Mesenchymal stem cell (in vitro differentiated cells and primary cell): ENCODE measurements at regions not wholly inside any gene's neighbourhood (a gene's known extent, or its start where the extent isn't known, plus 50 kb on each side); places are given as distances from the start of the nearest gene placed in this dataset.

Source experiments
- DNase-seq: peaks from one replicate; pipeline ENCODE4 v3.0.0-alpha.2; 2013
- H2AFZ ChIP-seq: one replicate; pipeline ENCODE4 v1.6.1; 2013; ENCODE audit warnings: low read depth, mild to moderate bottlenecking, control low read depth, inconsistent platforms, low read length, moderate library complexity
- H2AK5ac ChIP-seq: 2 replicates; pipeline ENCODE4 v1.6.1; 2013; ENCODE audit warnings: low read length, moderate library complexity, mild to moderate bottlenecking, inconsistent platforms; ENCODE audit not compliant: severe bottlenecking
- H2BK120ac ChIP-seq: one replicate; pipeline ENCODE4 v1.6.1; 2013; ENCODE audit warnings: low read depth, mild to moderate bottlenecking, inconsistent platforms, low read length, moderate library complexity
- H2BK12ac ChIP-seq, 2 experiments: one replicate each; pipeline ENCODE4 v1.6.1; 2013; ENCODE audit warnings: inconsistent platforms in 2 of 2, low read length in 2 of 2, mild to moderate bottlenecking in 2 of 2, moderate library complexity in 2 of 2, control low read depth in 1 of 2
- H2BK15ac ChIP-seq: one replicate; pipeline ENCODE4 v1.6.1; 2013; ENCODE audit warnings: mild to moderate bottlenecking, low read depth, inconsistent platforms; ENCODE audit not compliant: poor library complexity, severe bottlenecking
- H2BK5ac ChIP-seq: 2 replicates; pipeline ENCODE4 v1.6.1; 2013; ENCODE audit warnings: low read depth, mild to moderate bottlenecking, low read length, control low read depth, inconsistent platforms; ENCODE audit not compliant: poor library complexity, severe bottlenecking
- H3K14ac ChIP-seq, 2 experiments: one replicate each; pipeline ENCODE4 v1.6.1; 2013; ENCODE audit warnings: inconsistent platforms in 2 of 2, low read length in 2 of 2, control low read depth in 1 of 2, mild to moderate bottlenecking in 1 of 2, moderate library complexity in 1 of 2
- H3K18ac ChIP-seq, 2 experiments: one replicate each; pipeline ENCODE4 v1.6.1; 2013; ENCODE audit warnings: inconsistent platforms in 2 of 2, low read length in 2 of 2, control low read depth in 1 of 2, low read depth in 1 of 2, mild to moderate bottlenecking in 1 of 2
- H3K23ac ChIP-seq, 2 experiments: one replicate each; pipeline ENCODE4 v1.6.1; 2013; ENCODE audit warnings: inconsistent platforms in 2 of 2, low read length in 2 of 2, mild to moderate bottlenecking in 2 of 2, moderate library complexity in 2 of 2, control low read depth in 1 of 2
- H3K27ac ChIP-seq: 2 replicates; pipeline ENCODE4 v1.5.1; 2013; ENCODE audit warnings: mild to moderate bottlenecking, moderate library complexity, low read length, control low read depth, inconsistent platforms; ENCODE audit not compliant: poor library complexity, severe bottlenecking
- H3K27me3 ChIP-seq, 2 experiments: 2 replicates each; pipeline versions ENCODE4 v1.6.1 to v1.7.0; 2013; ENCODE audit warnings: low read length in 2 of 2, mild to moderate bottlenecking in 2 of 2, moderate library complexity in 2 of 2, control low read depth in 1 of 2, inconsistent platforms in 1 of 2; ENCODE audit not compliant: control insufficient read depth in 1 of 2, insufficient read depth in 1 of 2
- H3K36me3 ChIP-seq, 2 experiments: 2 replicates each; pipeline versions ENCODE4 v1.6.1 to v1.7.0; 2013; ENCODE audit warnings: low read length in 2 of 2, control low read depth in 1 of 2, inconsistent platforms in 1 of 2, low read depth in 1 of 2, mild to moderate bottlenecking in 1 of 2; ENCODE audit not compliant: insufficient read depth in 2 of 2, control insufficient read depth in 1 of 2
- H3K4ac ChIP-seq, 2 experiments: one replicate each; pipeline ENCODE4 v1.6.1; 2013; ENCODE audit warnings: inconsistent platforms in 2 of 2, low read length in 2 of 2, mild to moderate bottlenecking in 2 of 2, moderate library complexity in 2 of 2, control low read depth in 1 of 2, low read depth in 1 of 2
- H3K4me1 ChIP-seq: 2 replicates; pipeline ENCODE4 v1.6.1; 2013; ENCODE audit warnings: low read depth, low read length, control low read depth; ENCODE audit not compliant: control insufficient read depth, insufficient read depth
- H3K4me2 ChIP-seq: 2 replicates; pipeline ENCODE4 v1.6.1; 2013; ENCODE audit warnings: low read length, mild to moderate bottlenecking, inconsistent platforms; ENCODE audit not compliant: poor library complexity, severe bottlenecking
- H3K4me3 ChIP-seq, 2 experiments: 2 replicates each; pipeline versions ENCODE4 v1.5.1 to v1.7.0; 2013; ENCODE audit warnings: low read length in 2 of 2, mild to moderate bottlenecking in 2 of 2, control low read depth in 1 of 2, low read depth in 1 of 2; ENCODE audit not compliant: insufficient read depth in 1 of 2
- H3K79me1 ChIP-seq: replicated peaks from 2 replicates; pipeline ENCODE4 v1.6.1; 2013; ENCODE audit warnings: mild to moderate bottlenecking, control low read depth, low read length, inconsistent platforms; ENCODE audit not compliant: poor library complexity, severe bottlenecking
- H3K9ac ChIP-seq: 2 replicates; pipeline ENCODE4 v1.7.0; 2013; ENCODE audit warnings: mild to moderate bottlenecking, low read length, moderate library complexity
- H3K9me3 ChIP-seq: 2 replicates; pipeline ENCODE4 v1.7.0; 2013; ENCODE audit warnings: mild to moderate bottlenecking, low read length; ENCODE audit not compliant: control insufficient read depth
- H4K8ac ChIP-seq: one replicate; pipeline ENCODE4 v1.6.1; 2013; ENCODE audit warnings: inconsistent platforms, mild to moderate bottlenecking, low read length, moderate library complexity
- H4K91ac ChIP-seq: one replicate; pipeline ENCODE4 v1.6.1; 2013; ENCODE audit warnings: mild to moderate bottlenecking, low read length, inconsistent platforms
- WGBS: methylation state at CpG from one replicate; pipeline ENCODE4 v1.1.7; 2013; ENCODE audit warnings: mixed read lengths; 5-methylcytosine and 5-hydroxymethylcytosine counted together

- 86% methylated on average over 3 of the region's 3 CpGs for WGBS
- Histone ChIP-seq H3K4me2 (no peak overlapping the region), H2BK120ac (no peak overlapping the region), H3K36me3 (no peaks in the 10 kb centered on the region), H3K14ac (no peak overlapping the region), H3K27ac (no peak overlapping the region), H4K8ac (no peak overlapping the region), H2BK5ac (no peak overlapping the region), H2BK12ac (no peak overlapping the region), H2AK5ac (no peak overlapping the region), H4K91ac (no peak overlapping the region), H3K9me3 (no peaks in the 10 kb centered on the region), H3K27me3 (peaks cover 8 to 81% of the 10 kb centered on the region in 2 experiments), H3K4ac (no peak overlapping the region), H3K79me1 (no peaks in the 10 kb centered on the region), H3K18ac (no peak overlapping the region), H3K4me1 (no peaks in the 10 kb centered on the region), H3K23ac (no peak overlapping the region), H2AFZ (no peak overlapping the region), H3K4me3 (no peak overlapping the region), H2BK15ac (no peak overlapping the region), H3K9ac (no peak overlapping the region)
- no peak for DNase-seq
Measured at GRCh38 chr19:30671367-30671619, 299.1 kb downstream of the ZNF536 start.

GRCh38 chr19:30670562-30671366 lies 298.6 kb downstream of the ZNF536 start:
- Histone ChIP-seq H2BK5ac (no peak overlapping the region), H3K4ac (no peak overlapping the region), H3K4me1 (no peaks in the 10 kb centered on the region), H3K18ac (no peak overlapping the region), H4K8ac (no peak overlapping the region), H3K79me1 (no peaks in the 10 kb centered on the region), H2AFZ (no peak overlapping the region), H2BK120ac (no peak overlapping the region), H2AK5ac (no peak overlapping the region), H3K9ac (no peak overlapping the region), H4K91ac (no peak overlapping the region), H3K14ac (no peak overlapping the region), H3K23ac (no peak overlapping the region), H2BK12ac (no peak overlapping the region), H3K27ac (no peak overlapping the region), H3K4me3 (no peak overlapping the region), H2BK15ac (no peak overlapping the region), H3K27me3 (peaks cover 8 to 76% of the 10 kb centered on the region in 2 experiments), H3K4me2 (no peak overlapping the region), H3K36me3 (no peaks in the 10 kb centered on the region), H3K9me3 (no peaks in the 10 kb centered on the region)
- DNase-seq = no peak
- 86% methylated on average over 17 of the region's 17 CpGs for WGBS

- no peak overlapping the region for H3K14ac ChIP-seq
- H3K23ac ChIP-seq = no peak overlapping the region
- 77% methylated on average over 11 of the region's 14 CpGs for WGBS
- no peaks in the 10 kb centered on the region for H3K4me1 ChIP-seq
- H3K4ac ChIP-seq = no peak overlapping the region
- H2AK5ac ChIP-seq = no peak overlapping the region
- no peak overlapping the region for H3K27ac ChIP-seq
- H2BK5ac ChIP-seq = no peak overlapping the region
- H3K36me3 ChIP-seq = no peaks in the 10 kb centered on the region
- H3K79me1 ChIP-seq = no peaks in the 10 kb centered on the region
- no peak overlapping the region for H3K18ac ChIP-seq
- no peak overlapping the region for H2BK15ac ChIP-seq
- DNase-seq = no peak
- H3K9me3 ChIP-seq = no peaks in the 10 kb centered on the region
- no peak overlapping the region for H3K9ac ChIP-seq
- no peak overlapping the region for H3K4me2 ChIP-seq
- peaks cover 8 to 68% of the 10 kb centered on the region in 2 experiments for H3K27me3 ChIP-seq
- H2BK12ac ChIP-seq = no peak overlapping the region
- no peak overlapping the region for H3K4me3 ChIP-seq
- no peak overlapping the region for H2BK120ac ChIP-seq
- no peak overlapping the region for H4K91ac ChIP-seq
- H4K8ac ChIP-seq = no peak overlapping the region
- H2AFZ ChIP-seq = no peak overlapping the region
Measured at GRCh38 chr19:30670011-30670329, 297.8 kb downstream of the ZNF536 start.

- H4K91ac ChIP-seq = no peak overlapping the region
- no peak overlapping the region for H3K23ac ChIP-seq
- no peaks in the 10 kb centered on the region for H3K36me3 ChIP-seq
- H3K4ac ChIP-seq = no peak overlapping the region
- H3K18ac ChIP-seq = no peak overlapping the region
- no peak overlapping the region for H3K27ac ChIP-seq
- no peak overlapping the region for H3K4me2 ChIP-seq
- no peak overlapping the region for H2BK12ac ChIP-seq
- H2BK5ac ChIP-seq = no peak overlapping the region
- H3K27me3 ChIP-seq = peaks cover 8 to 66% of the 10 kb centered on the region in 2 experiments
- H3K4me1 ChIP-seq = no peaks in the 10 kb centered on the region
- DNase-seq = peak; percentile 30
- H3K79me1 ChIP-seq = no peaks in the 10 kb centered on the region
- no peak overlapping the region for H2AFZ ChIP-seq
- no peak overlapping the region for H2BK120ac ChIP-seq
- no peak overlapping the region for H2BK15ac ChIP-seq
- no peak overlapping the region for H3K4me3 ChIP-seq
- no peak overlapping the region for H2AK5ac ChIP-seq
- 24% methylated on average over 22 of the region's 25 CpGs for WGBS
- no peaks in the 10 kb centered on the region for H3K9me3 ChIP-seq
- H3K14ac ChIP-seq = no peak overlapping the region
- peak overlapping the region; percentile 51 for H3K9ac ChIP-seq
- no peak overlapping the region for H4K8ac ChIP-seq
Measured at GRCh38 chr19:30669329-30670010, 297.3 kb downstream of the ZNF536 start.
